Caco-2 (cell line): ENCODE measurements at regions not wholly inside any gene's neighbourhood (a gene's known extent, or its start where the extent isn't known, plus 50 kb on each side); places are given as distances from the start of the nearest gene placed in this dataset.

Experiments
- BruUV-seq: library from RNA; stranded (reverse); fragments of 400-500 nt; replicated peaks from 2 replicates; lab custom pipeline; 2021; lab: Mats Ljungman, UMichigan
- CTCF ChIA-PET: fragments of 300-600 bp; sonication (Branson Sonifier 250); formaldehyde crosslinking; loops from one replicate; lab custom pipeline; 2022; ENCODE audit warnings: antibody characterized with exemption; lab: Charles Lee
- POLR2A ChIA-PET: fragments of 300-600 bp; sonication (Branson Sonifier 250); formaldehyde crosslinking; loops from one replicate; lab custom pipeline; 2022; ENCODE audit warnings: antibody characterized with exemption; lab: Charles Lee
- DNase-seq, 2 experiments: peaks; one replicate each; pipeline versions ENCODE4 v3.0.0 to v3.0.0-alpha.2; 2020 to 2022
- H3K27me3 ChIP-seq: replicated peaks from 2 replicates; pipeline ENCODE4 v1.6.0; 2011; ENCODE audit warnings: low read length; ENCODE audit not compliant: control insufficient read depth, insufficient read depth
- H3K36me3 ChIP-seq: 2 replicates; pipeline ENCODE4 v1.5.1; 2011; ENCODE audit warnings: low read length; ENCODE audit not compliant: control insufficient read depth, insufficient read depth
- H3K4me1 ChIP-seq: fragments of 250-450 bp; sonication (Bioruptor Pico); 2 replicates; pipeline ENCODE4 v1.5.1; 2020; ENCODE audit warnings: mild to moderate bottlenecking
- H3K4me3 ChIP-seq: 2 replicates; pipeline ENCODE4 v1.5.1; 2011; ENCODE audit warnings: low read depth, mild to moderate bottlenecking, control low read depth, low read length
- H3K9me3 ChIP-seq: fragments of 250-450 bp; sonication (Bioruptor Pico); 2 replicates; pipeline ENCODE4 v1.5.1; 2020; ENCODE audit warnings: mild to moderate bottlenecking, moderate library complexity
- H3K27ac Mint-ChIP-seq: one replicate; pipeline ENCODE4 v1.8.0; 2022; ENCODE audit warnings: mixed read lengths; ENCODE audit not compliant: unreplicated experiment
- H3K27me3 Mint-ChIP-seq: one replicate; pipeline ENCODE4 v1.8.0; 2022; ENCODE audit warnings: mixed read lengths; ENCODE audit not compliant: insufficient read depth, unreplicated experiment
- H3K36me3 Mint-ChIP-seq: one replicate; pipeline ENCODE4 v1.8.0; 2022; ENCODE audit warnings: mild to moderate bottlenecking, mixed read lengths; ENCODE audit not compliant: insufficient read depth, unreplicated experiment
- H3K4me1 Mint-ChIP-seq: one replicate; pipeline ENCODE4 v1.8.0; 2022; ENCODE audit warnings: low read depth, mixed read lengths; ENCODE audit not compliant: unreplicated experiment
- H3K4me3 Mint-ChIP-seq: one replicate; pipeline ENCODE4 v1.8.0; 2022; ENCODE audit warnings: mild to moderate bottlenecking, moderate library complexity, mixed read lengths; ENCODE audit not compliant: unreplicated experiment
- H3K9me3 Mint-ChIP-seq: one replicate; pipeline ENCODE4 v1.8.0; 2022; ENCODE audit warnings: mixed read lengths; ENCODE audit not compliant: unreplicated experiment
- intact Hi-C: fragments of 100-400 bp; cut with micrococcal nuclease; formaldehyde crosslinking; loops from one replicate; pipeline ENCODE4 v1.10.0; 2022; ENCODE audit not compliant: unreplicated experiment
- TF ChIP-seq, protein P1 (sequence below), 2 experiments: fragments of 200-600 bp in 1 of 2; IDR thresholded peaks; 1 replicate in 1 of 2; 2 replicates in 1 of 2; pipeline versions ENCODE4 v1.5.1 to v1.8.0; 2011 to 2022; ENCODE audit warnings: antibody characterized with exemption in 1 of 2, control low read depth in 1 of 2, inconsistent platforms in 1 of 2, low read depth in 1 of 2, low read length in 1 of 2, mild to moderate bottlenecking in 1 of 2, moderate library complexity in 1 of 2; ENCODE audit not compliant: insufficient read depth in 1 of 2, severe bottlenecking in 1 of 2, unreplicated experiment in 1 of 2

DNA sequence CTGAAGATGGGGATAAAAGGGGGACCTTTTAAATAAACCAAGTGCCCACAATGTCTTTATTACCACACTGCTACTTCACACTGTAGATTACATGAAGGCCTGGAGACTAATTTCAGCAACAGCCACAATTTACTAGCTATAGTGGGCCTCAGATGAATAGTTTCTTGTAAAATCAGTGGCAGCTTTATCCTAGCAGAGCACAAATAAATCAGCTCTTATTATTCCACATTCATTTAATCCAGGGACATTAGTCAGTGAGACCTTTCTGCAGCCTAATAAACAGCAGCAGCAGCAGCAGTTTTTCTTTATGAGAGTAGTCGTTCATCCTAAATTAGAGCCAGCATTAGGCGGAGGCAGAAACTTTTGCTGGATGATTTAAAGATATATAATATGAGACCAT, 542.3 kb downstream of the PSAT1 start:
- TF ChIP-seq, protein P1, sequence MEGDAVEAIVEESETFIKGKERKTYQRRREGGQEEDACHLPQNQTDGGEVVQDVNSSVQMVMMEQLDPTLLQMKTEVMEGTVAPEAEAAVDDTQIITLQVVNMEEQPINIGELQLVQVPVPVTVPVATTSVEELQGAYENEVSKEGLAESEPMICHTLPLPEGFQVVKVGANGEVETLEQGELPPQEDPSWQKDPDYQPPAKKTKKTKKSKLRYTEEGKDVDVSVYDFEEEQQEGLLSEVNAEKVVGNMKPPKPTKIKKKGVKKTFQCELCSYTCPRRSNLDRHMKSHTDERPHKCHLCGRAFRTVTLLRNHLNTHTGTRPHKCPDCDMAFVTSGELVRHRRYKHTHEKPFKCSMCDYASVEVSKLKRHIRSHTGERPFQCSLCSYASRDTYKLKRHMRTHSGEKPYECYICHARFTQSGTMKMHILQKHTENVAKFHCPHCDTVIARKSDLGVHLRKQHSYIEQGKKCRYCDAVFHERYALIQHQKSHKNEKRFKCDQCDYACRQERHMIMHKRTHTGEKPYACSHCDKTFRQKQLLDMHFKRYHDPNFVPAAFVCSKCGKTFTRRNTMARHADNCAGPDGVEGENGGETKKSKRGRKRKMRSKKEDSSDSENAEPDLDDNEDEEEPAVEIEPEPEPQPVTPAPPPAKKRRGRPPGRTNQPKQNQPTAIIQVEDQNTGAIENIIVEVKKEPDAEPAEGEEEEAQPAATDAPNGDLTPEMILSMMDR (IDR thresholded peaks at IDR 0.05; ENCODE audit: insufficient read depth in 1 of 2, low read depth in 1 of 2, low read length in 1 of 2, severe bottlenecking in 1 of 2, unreplicated experiment in 1 of 2) = no peak
- Histone ChIP-seq H3K4me3 (no peak overlapping the region), H3K27me3 (no peaks in the 10 kb centered on the region), H3K36me3 (no peaks in the 10 kb centered on the region), H3K4me1 (no peaks in the 10 kb centered on the region), H3K9me3 (no peaks in the 10 kb centered on the region)
- no peak overlapping the region for H3K4me3 Mint-ChIP-seq
- H3K27me3 Mint-ChIP-seq = no peaks in the 10 kb centered on the region
- H3K27ac Mint-ChIP-seq = no peak overlapping the region
- no peaks in the 10 kb centered on the region for H3K9me3 Mint-ChIP-seq
- CTCF ChIA-PET = no interaction called here
- DNase-seq = no peak
- no peaks in the 10 kb centered on the region for H3K4me1 Mint-ChIP-seq
- no peaks in the 10 kb centered on the region for H3K36me3 Mint-ChIP-seq
- POLR2A ChIA-PET = no interaction called here
- intact Hi-C loops = no loop called here
- no TSS peak for BruUV-seq

DNA sequence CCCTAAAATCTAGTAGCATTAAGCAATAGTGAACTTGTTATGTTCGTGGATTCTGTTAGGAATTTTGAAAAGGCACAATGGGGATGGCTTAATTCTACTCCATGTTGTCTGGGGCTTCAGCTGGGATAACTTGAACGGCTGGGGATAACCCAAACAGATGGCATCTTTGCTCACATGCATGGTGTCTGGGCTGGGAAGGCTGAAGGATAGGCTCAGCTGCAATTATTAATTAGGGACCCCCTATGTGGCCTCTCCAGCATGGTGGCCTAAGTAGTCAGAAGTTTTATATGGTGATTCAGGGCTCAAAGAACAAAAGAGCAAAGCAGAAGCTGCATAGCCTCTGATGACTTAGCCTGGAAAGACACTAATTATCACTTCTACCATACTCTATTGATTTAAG, 551.1 kb downstream of the PSAT1 start:
- intact Hi-C loops = no loop called here
- H3K36me3 ChIP-seq = no peaks in the 10 kb centered on the region
- no peaks in the 10 kb centered on the region for H3K27me3 ChIP-seq
- DNase-seq = no peak
- BruUV-seq = no TSS peak
- Mint-ChIP-seq H3K4me1 (no peaks in the 10 kb centered on the region), H3K27ac (no peak overlapping the region), H3K36me3 (no peaks in the 10 kb centered on the region), H3K27me3 (no peaks in the 10 kb centered on the region), H3K4me3 (no peak overlapping the region), H3K9me3 (no peaks in the 10 kb centered on the region)
- no peak overlapping the region for H3K4me3 ChIP-seq
- no peaks in the 10 kb centered on the region for H3K4me1 ChIP-seq
- ChIA-PET CTCF (no interaction called here), POLR2A (no interaction called here)
- TF ChIP-seq, protein P1 (IDR thresholded peaks at IDR 0.05; ENCODE audit: insufficient read depth in 1 of 2, low read depth in 1 of 2, low read length in 1 of 2, severe bottlenecking in 1 of 2, unreplicated experiment in 1 of 2) = no peak
- H3K9me3 ChIP-seq = no peaks in the 10 kb centered on the region

DNA sequence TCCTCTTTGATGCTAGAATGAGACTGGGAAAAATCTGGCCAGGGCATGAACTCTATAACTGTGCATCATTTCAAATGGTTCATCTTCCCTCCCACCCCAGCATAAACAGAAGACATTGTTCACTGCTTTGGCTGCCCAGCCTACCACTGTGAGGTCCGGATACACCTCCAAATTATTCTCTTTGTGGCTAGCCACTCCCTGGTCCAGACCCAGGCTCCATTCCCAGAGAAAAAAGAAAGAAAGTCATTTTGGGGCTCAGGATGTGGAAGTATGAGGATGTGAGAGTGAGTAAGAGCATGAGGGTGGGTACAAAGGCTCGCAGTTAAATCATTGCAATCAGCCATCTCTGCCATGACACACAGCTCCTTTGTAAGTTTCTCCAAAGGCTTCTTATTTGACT, 559.2 kb downstream of the PSAT1 start:
- no TSS peak for BruUV-seq
- no peak overlapping the region for H3K4me3 Mint-ChIP-seq
- no peak overlapping the region for H3K27ac Mint-ChIP-seq
- no peaks in the 10 kb centered on the region for H3K36me3 Mint-ChIP-seq
- H3K9me3 ChIP-seq = no peaks in the 10 kb centered on the region
- H3K9me3 Mint-ChIP-seq = no peaks in the 10 kb centered on the region
- H3K27me3 ChIP-seq = no peaks in the 10 kb centered on the region
- ChIA-PET POLR2A (no interaction called here), CTCF (no interaction called here)
- H3K4me1 ChIP-seq = no peaks in the 10 kb centered on the region
- TF ChIP-seq, protein P1 (IDR thresholded peaks at IDR 0.05; ENCODE audit: insufficient read depth in 1 of 2, low read depth in 1 of 2, low read length in 1 of 2, severe bottlenecking in 1 of 2, unreplicated experiment in 1 of 2) = no peak
- H3K36me3 ChIP-seq = no peaks in the 10 kb centered on the region
- no peaks in the 10 kb centered on the region for H3K4me1 Mint-ChIP-seq
- intact Hi-C loops = no loop called here
- H3K4me3 ChIP-seq = no peak overlapping the region
- no peak for DNase-seq
- H3K27me3 Mint-ChIP-seq = no peaks in the 10 kb centered on the region
